CD4-positive, alpha-beta T cell (primary cell): ENCODE measurements at regions not wholly inside any gene's neighbourhood (a gene's known extent, or its start where the extent isn't known, plus 50 kb on each side); places are given as distances from the start of the nearest gene placed in this dataset.

Source experiments
- ATAC-seq: fragments of 200-7000 bp; cut with Tn5 transposase; one replicate; pipeline ENCODE4 v1.10.0; 2022; ENCODE audit warnings: mild to moderate bottlenecking; ENCODE audit not compliant: poor library complexity
- CTCF ChIA-PET: fragments of 350-600 bp; sonication (Branson Sonifier 250); formaldehyde crosslinking; loops from one replicate; lab custom pipeline; 2021; ENCODE audit warnings: antibody characterized with exemption, inconsistent platforms; lab: Charles Lee
- POLR2A ChIA-PET: fragments of 350-600 bp; sonication (Branson Sonifier 250); formaldehyde crosslinking; loops from one replicate; lab custom pipeline; 2021; ENCODE audit warnings: antibody characterized with exemption, inconsistent platforms; lab: Charles Lee
- DNase-seq, 14 experiments: peaks; one replicate each; pipeline ENCODE4 v3.0.0-alpha.2; 2013 to 2020; ENCODE audit warnings: mixed read lengths in 2 of 14
- H3K27ac ChIP-seq, 2 donors: one replicate each; pipeline versions ENCODE4 v1.5.1 to v1.7.0; 2013; ENCODE audit warnings: low read length in 2 of 2, low read depth in 1 of 2, mild to moderate bottlenecking in 1 of 2
- H3K27me3 ChIP-seq, 2 experiments: 1 replicate in 1 of 2; 2 replicates in 1 of 2; pipeline versions ENCODE4 v1.6.1 to v1.7.0; 2013; ENCODE audit warnings: low read length in 2 of 2, control low read depth in 1 of 2, mild to moderate bottlenecking in 1 of 2, moderate library complexity in 1 of 2; ENCODE audit not compliant: insufficient read depth in 2 of 2, control insufficient read depth in 1 of 2
- H3K36me3 ChIP-seq: one replicate; pipeline ENCODE4 v1.6.1; 2013; ENCODE audit warnings: low read length, control low read depth; ENCODE audit not compliant: insufficient read depth
- H3K4me1 ChIP-seq: one replicate; pipeline ENCODE4 v1.6.1; 2013; ENCODE audit warnings: low read length, control low read depth; ENCODE audit not compliant: insufficient read depth
- H3K4me3 ChIP-seq: one replicate; pipeline ENCODE4 v1.5.1; 2013; ENCODE audit warnings: mild to moderate bottlenecking, low read length, moderate library complexity
- H3K9me3 ChIP-seq, 2 experiments: 1 replicate in 1 of 2; 2 replicates in 1 of 2; pipeline versions ENCODE4 v1.6.1 to v1.7.0; 2013; ENCODE audit warnings: low read length in 2 of 2, mild to moderate bottlenecking in 2 of 2, control low read depth in 1 of 2, moderate library complexity in 1 of 2; ENCODE audit not compliant: control insufficient read depth in 1 of 2, insufficient read depth in 1 of 2
- H3K27ac Mint-ChIP-seq: one replicate; pipeline ENCODE4 v1.8.0; 2020; ENCODE audit warnings: mixed read lengths
- H3K27me3 Mint-ChIP-seq: one replicate; pipeline ENCODE4 v1.8.0; 2021; ENCODE audit warnings: mixed read lengths
- H3K36me3 Mint-ChIP-seq: one replicate; pipeline ENCODE4 v1.8.0; 2021; ENCODE audit warnings: low read depth, mixed read lengths
- H3K4me1 Mint-ChIP-seq: one replicate; pipeline ENCODE4 v1.8.0; 2021; ENCODE audit warnings: low read depth, mixed read lengths
- H3K4me3 Mint-ChIP-seq: one replicate; pipeline ENCODE4 v1.8.0; 2020; ENCODE audit warnings: mild to moderate bottlenecking, mixed read lengths
- H3K9me3 Mint-ChIP-seq: one replicate; pipeline ENCODE4 v1.8.0; 2020; ENCODE audit warnings: mixed read lengths
- intact Hi-C, 2 experiments: fragments of 100-400 bp; cut with DNase I in 1 of 2; cut with micrococcal nuclease in 1 of 2; formaldehyde crosslinking; loops; one replicate each; pipeline versions ENCODE4 v1.15.1 to v1.9.0; 2023 to 2025; cut with DNase I, micrococcal nuclease
- TF ChIP-seq, protein P1 (sequence below): fragments of 200-600 bp; IDR thresholded peaks from one replicate; pipeline ENCODE4 v1.8.0; 2022; ENCODE audit warnings: antibody characterized with exemption, mild to moderate bottlenecking

DNA sequence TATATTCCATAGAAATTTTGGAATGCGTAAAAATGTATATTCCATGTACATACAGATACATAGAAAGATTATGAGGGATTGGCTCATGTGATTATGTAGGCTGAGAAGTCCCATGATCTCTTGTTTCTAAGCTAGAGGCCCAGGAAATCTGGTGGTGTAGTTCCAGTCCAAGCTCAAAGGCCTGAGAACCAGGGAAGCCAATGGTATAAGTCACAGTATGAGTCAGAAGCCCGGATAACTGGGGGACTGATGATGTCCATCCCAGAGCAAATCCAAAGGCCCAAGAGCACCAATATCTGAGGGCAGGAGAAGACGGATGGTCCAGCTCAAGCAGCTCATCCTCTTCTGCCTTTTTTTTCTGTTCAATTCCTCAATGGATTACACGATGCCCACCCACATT is 385.0 kb upstream of the KLHL29 start:
- Histone ChIP-seq H3K36me3 (no peaks in the 10 kb centered on the region), H3K27me3 (no peaks in the 10 kb centered on the region), H3K4me3 (no peak overlapping the region), H3K27ac (no peak overlapping the region), H3K9me3 (no peaks in the 10 kb centered on the region), H3K4me1 (no peaks in the 10 kb centered on the region)
- intact Hi-C loops = no loop called here
- H3K4me3 Mint-ChIP-seq = no peak overlapping the region
- CTCF ChIA-PET = no interaction called here
- no peaks in the 10 kb centered on the region for H3K9me3 Mint-ChIP-seq
- POLR2A ChIA-PET = no interaction called here
- H3K36me3 Mint-ChIP-seq = no peaks in the 10 kb centered on the region
- H3K27me3 Mint-ChIP-seq = peaks cover 7% of the 10 kb centered on the region
- no peak overlapping the region for H3K27ac Mint-ChIP-seq
- DNase-seq = no peak
- TF ChIP-seq, protein P1, sequence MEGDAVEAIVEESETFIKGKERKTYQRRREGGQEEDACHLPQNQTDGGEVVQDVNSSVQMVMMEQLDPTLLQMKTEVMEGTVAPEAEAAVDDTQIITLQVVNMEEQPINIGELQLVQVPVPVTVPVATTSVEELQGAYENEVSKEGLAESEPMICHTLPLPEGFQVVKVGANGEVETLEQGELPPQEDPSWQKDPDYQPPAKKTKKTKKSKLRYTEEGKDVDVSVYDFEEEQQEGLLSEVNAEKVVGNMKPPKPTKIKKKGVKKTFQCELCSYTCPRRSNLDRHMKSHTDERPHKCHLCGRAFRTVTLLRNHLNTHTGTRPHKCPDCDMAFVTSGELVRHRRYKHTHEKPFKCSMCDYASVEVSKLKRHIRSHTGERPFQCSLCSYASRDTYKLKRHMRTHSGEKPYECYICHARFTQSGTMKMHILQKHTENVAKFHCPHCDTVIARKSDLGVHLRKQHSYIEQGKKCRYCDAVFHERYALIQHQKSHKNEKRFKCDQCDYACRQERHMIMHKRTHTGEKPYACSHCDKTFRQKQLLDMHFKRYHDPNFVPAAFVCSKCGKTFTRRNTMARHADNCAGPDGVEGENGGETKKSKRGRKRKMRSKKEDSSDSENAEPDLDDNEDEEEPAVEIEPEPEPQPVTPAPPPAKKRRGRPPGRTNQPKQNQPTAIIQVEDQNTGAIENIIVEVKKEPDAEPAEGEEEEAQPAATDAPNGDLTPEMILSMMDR = no peak
- H3K4me1 Mint-ChIP-seq = no peaks in the 10 kb centered on the region
- ATAC-seq = no peak

DNA sequence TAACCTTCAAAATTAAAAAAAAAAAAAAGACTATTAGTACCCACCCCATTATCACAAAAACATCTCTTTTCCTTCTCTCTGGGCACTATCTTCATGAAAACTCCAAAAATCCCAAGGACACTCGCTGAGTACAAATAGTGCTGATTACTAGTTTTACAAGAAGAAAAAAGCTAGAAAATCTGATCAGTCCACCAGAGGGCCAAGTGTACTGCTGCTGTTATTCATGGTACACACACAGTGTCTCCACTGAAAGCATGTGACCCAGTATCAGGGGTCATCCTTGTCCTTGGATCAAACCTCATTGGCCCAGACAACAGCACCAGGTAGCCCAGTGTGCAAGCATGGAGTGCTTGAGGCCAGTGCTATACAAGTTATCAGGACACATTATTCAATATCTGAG is 382.7 kb upstream of the KLHL29 start:
- Mint-ChIP-seq H3K27me3 (no peaks in the 10 kb centered on the region), H3K9me3 (no peaks in the 10 kb centered on the region), H3K27ac (no peak overlapping the region), H3K4me1 (no peaks in the 10 kb centered on the region), H3K36me3 (no peaks in the 10 kb centered on the region), H3K4me3 (no peak overlapping the region)
- no peak overlapping the region for H3K27ac ChIP-seq
- TF ChIP-seq, protein P1 = no peak
- no peak overlapping the region for H3K4me3 ChIP-seq
- DNase-seq = no peak
- intact Hi-C loops = no loop called here
- no peaks in the 10 kb centered on the region for H3K9me3 ChIP-seq
- POLR2A ChIA-PET = no interaction called here
- CTCF ChIA-PET = no interaction called here
- no peaks in the 10 kb centered on the region for H3K27me3 ChIP-seq
- ATAC-seq = no peak
- H3K36me3 ChIP-seq = no peaks in the 10 kb centered on the region
- H3K4me1 ChIP-seq = no peaks in the 10 kb centered on the region

DNA sequence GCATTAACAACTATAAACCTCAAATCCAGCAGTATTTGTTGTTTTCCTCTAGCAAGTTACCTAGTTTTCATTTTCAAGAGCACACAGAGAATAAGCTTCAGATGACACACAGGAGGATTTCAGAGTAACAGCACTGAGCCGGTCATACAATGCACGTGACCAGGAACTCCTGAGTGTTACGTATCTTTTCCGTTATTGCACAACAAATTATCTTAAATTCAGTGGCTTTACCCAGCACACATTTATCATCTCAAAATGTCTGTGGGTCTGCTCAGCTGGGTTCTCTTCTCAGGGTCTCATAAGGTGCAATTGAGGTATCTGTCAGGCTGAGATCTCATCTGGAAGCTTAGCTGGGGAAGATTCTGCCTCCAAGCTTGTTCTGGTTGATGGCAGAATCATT is 379.5 kb upstream of the KLHL29 start:
- Mint-ChIP-seq H3K27ac (no peak overlapping the region), H3K4me1 (no peaks in the 10 kb centered on the region), H3K36me3 (no peaks in the 10 kb centered on the region), H3K4me3 (no peak overlapping the region), H3K9me3 (no peaks in the 10 kb centered on the region), H3K27me3 (no peaks in the 10 kb centered on the region)
- H3K27me3 ChIP-seq = no peaks in the 10 kb centered on the region
- H3K9me3 ChIP-seq = peaks cover 0 to 6% of the 10 kb centered on the region in 2 experiments
- no peak for DNase-seq
- no peak overlapping the region for H3K27ac ChIP-seq
- H3K4me1 ChIP-seq = no peaks in the 10 kb centered on the region
- ATAC-seq = no peak
- intact Hi-C loops = no loop called here
- POLR2A ChIA-PET = no interaction called here
- CTCF ChIA-PET = no interaction called here
- TF ChIP-seq, protein P1 = no peak
- no peaks in the 10 kb centered on the region for H3K36me3 ChIP-seq
- H3K4me3 ChIP-seq = no peak overlapping the region
